ENCODE measurements at regions not wholly inside any gene's neighbourhood (a gene's known extent, or its start where the extent isn't known, plus 50 kb on each side); places are given as distances from the start of the nearest gene placed in this dataset.
"Not testable (repeated sequence)": the region's sequence is repeated elsewhere in the genome, so short reads cannot be mapped to it uniquely, and the experiment has no call there.

- no peak for DNase-seq (ENCODE audit: extremely low spot score)
- ChIA-PET POLR2A (no interaction called here), CTCF (no interaction called here)
- TF ChIP-seq NFRKB (IDR thresholded peaks at IDR 0.05) (no peak), TARDBP (IDR thresholded peaks at IDR 0.05) (no peak), FOXA1 (IDR thresholded peaks at IDR 0.05) (no peak), FOXK2 (IDR thresholded peaks at IDR 0.05) (no peak), ARNT (IDR thresholded peaks at IDR 0.05) (no peak), HDGF (IDR thresholded peaks at IDR 0.05; ENCODE audit: borderline replicate concordance) (no peak), L3MBTL2 (conservative IDR thresholded peaks at IDR 0.05) (no peak), BHLHE40 (IDR thresholded peaks at IDR 0.05; ENCODE audit: borderline replicate concordance) (no peak), ELF4 (IDR thresholded peaks at IDR 0.05) (no peak), FOXM1 (IDR thresholded peaks at IDR 0.05; ENCODE audit: borderline replicate concordance) (no peak), CTBP1 (IDR thresholded peaks at IDR 0.05; ENCODE audit: borderline replicate concordance) (no peak), SP1 (IDR thresholded peaks at IDR 0.05) (no peak), PKNOX1 (IDR thresholded peaks at IDR 0.05) (no peak), LEF1 (IDR thresholded peaks at IDR 0.05; ENCODE audit: borderline replicate concordance) (no peak), ZNF384 (IDR thresholded peaks at IDR 0.05) (no peak), SUZ12 (IDR thresholded peaks at IDR 0.05) (no peak)
Measured at GRCh38 chr2:240240017-240240734, 99.7 kb upstream of the OTOS start.

- ChIA-PET CTCF (no interaction called here), POLR2A (no interaction called here)
- no peak for DNase-seq (ENCODE audit: extremely low spot score)
- TF ChIP-seq HDGF (IDR thresholded peaks at IDR 0.05; ENCODE audit: borderline replicate concordance) (no peak), FOXA1 (IDR thresholded peaks at IDR 0.05) (no peak), PKNOX1 (IDR thresholded peaks at IDR 0.05) (no peak), ELF4 (IDR thresholded peaks at IDR 0.05) (no peak), FOXM1 (IDR thresholded peaks at IDR 0.05; ENCODE audit: borderline replicate concordance) (no peak), ARNT (IDR thresholded peaks at IDR 0.05) (no peak), LEF1 (IDR thresholded peaks at IDR 0.05; ENCODE audit: borderline replicate concordance) (no peak), TARDBP (IDR thresholded peaks at IDR 0.05) (no peak), FOXK2 (IDR thresholded peaks at IDR 0.05) (no peak), SUZ12 (IDR thresholded peaks at IDR 0.05) (no peak), ZNF384 (IDR thresholded peaks at IDR 0.05) (no peak), L3MBTL2 (conservative IDR thresholded peaks at IDR 0.05) (no peak), SP1 (IDR thresholded peaks at IDR 0.05) (no peak), CTBP1 (IDR thresholded peaks at IDR 0.05; ENCODE audit: borderline replicate concordance) (no peak), NFRKB (IDR thresholded peaks at IDR 0.05) (no peak), BHLHE40 (IDR thresholded peaks at IDR 0.05; ENCODE audit: borderline replicate concordance) (no peak)
Measured at GRCh38 chr2:240240781-240241180, 100.3 kb upstream of the OTOS start.

GRCh38 chr2:240241572-240241971 is 101.1 kb upstream of the OTOS start:
- no peak for TF ChIP-seq LEF1 (IDR thresholded peaks at IDR 0.05; ENCODE audit: borderline replicate concordance)
- TF ChIP-seq ZNF384 (IDR thresholded peaks at IDR 0.05), result no peak
- no peak for TF ChIP-seq FOXM1 (IDR thresholded peaks at IDR 0.05; ENCODE audit: borderline replicate concordance)
- no peak for TF ChIP-seq HDGF (IDR thresholded peaks at IDR 0.05; ENCODE audit: borderline replicate concordance)
- no peak for TF ChIP-seq SUZ12 (IDR thresholded peaks at IDR 0.05)
- TF ChIP-seq L3MBTL2 (conservative IDR thresholded peaks at IDR 0.05), result no peak
- no peak for TF ChIP-seq SP1 (IDR thresholded peaks at IDR 0.05)
- no peak for TF ChIP-seq FOXK2 (IDR thresholded peaks at IDR 0.05)
- TF ChIP-seq BHLHE40 (IDR thresholded peaks at IDR 0.05; ENCODE audit: borderline replicate concordance), result no peak
- TF ChIP-seq ARNT (IDR thresholded peaks at IDR 0.05), result no peak
- TF ChIP-seq TARDBP (IDR thresholded peaks at IDR 0.05), result no peak
- TF ChIP-seq ELF4 (IDR thresholded peaks at IDR 0.05), result no peak
- no peak for TF ChIP-seq CTBP1 (IDR thresholded peaks at IDR 0.05; ENCODE audit: borderline replicate concordance)
- no peak for TF ChIP-seq FOXA1 (IDR thresholded peaks at IDR 0.05)
- no peak for TF ChIP-seq NFRKB (IDR thresholded peaks at IDR 0.05)
- no peak for DNase-seq (ENCODE audit: extremely low spot score)
- POLR2A ChIA-PET, result no interaction called here
- CTCF ChIA-PET, result interaction anchor here (0.7 kb wide), 1 partner anchor 1723 kb away, joined by 3 read pairs; no protein-coding TSS in a partner anchor

- CTCF ChIA-PET; POLR2A ChIA-PET; DNase-seq (ENCODE audit: extremely low spot score): not testable (repeated sequence)
Measured at GRCh38 chr2:240243049-240243448, 102.6 kb upstream of the OTOS start.

GRCh38 chr2:240244543-240244942 is 104.1 kb upstream of the OTOS start:
- DNase-seq (ENCODE audit: extremely low spot score), result no peak
- ChIA-PET CTCF (no interaction called here), POLR2A (no interaction called here)
- TF ChIP-seq CTBP1 (IDR thresholded peaks at IDR 0.05; ENCODE audit: borderline replicate concordance) (no peak), FOXA1 (IDR thresholded peaks at IDR 0.05) (no peak), ARNT (IDR thresholded peaks at IDR 0.05) (no peak), FOXK2 (IDR thresholded peaks at IDR 0.05) (no peak), BHLHE40 (IDR thresholded peaks at IDR 0.05; ENCODE audit: borderline replicate concordance) (no peak), LEF1 (IDR thresholded peaks at IDR 0.05; ENCODE audit: borderline replicate concordance) (no peak), TARDBP (IDR thresholded peaks at IDR 0.05) (no peak), NFRKB (IDR thresholded peaks at IDR 0.05) (no peak), ZNF384 (IDR thresholded peaks at IDR 0.05) (no peak), L3MBTL2 (conservative IDR thresholded peaks at IDR 0.05) (no peak), SP1 (IDR thresholded peaks at IDR 0.05) (no peak), PKNOX1 (IDR thresholded peaks at IDR 0.05) (no peak), ELF4 (IDR thresholded peaks at IDR 0.05) (no peak), HDGF (IDR thresholded peaks at IDR 0.05; ENCODE audit: borderline replicate concordance) (no peak), SUZ12 (IDR thresholded peaks at IDR 0.05) (no peak), FOXM1 (IDR thresholded peaks at IDR 0.05; ENCODE audit: borderline replicate concordance) (no peak)

- TF ChIP-seq HDGF (IDR thresholded peaks at IDR 0.05; ENCODE audit: borderline replicate concordance) (no peak), FOXM1 (IDR thresholded peaks at IDR 0.05; ENCODE audit: borderline replicate concordance) (no peak), LEF1 (IDR thresholded peaks at IDR 0.05; ENCODE audit: borderline replicate concordance) (no peak), PKNOX1 (IDR thresholded peaks at IDR 0.05) (no peak), L3MBTL2 (conservative IDR thresholded peaks at IDR 0.05) (no peak), SUZ12 (IDR thresholded peaks at IDR 0.05) (no peak), ARNT (IDR thresholded peaks at IDR 0.05) (no peak), TARDBP (IDR thresholded peaks at IDR 0.05) (no peak), FOXK2 (IDR thresholded peaks at IDR 0.05) (no peak), FOXA1 (IDR thresholded peaks at IDR 0.05) (no peak), BHLHE40 (IDR thresholded peaks at IDR 0.05; ENCODE audit: borderline replicate concordance) (no peak)
- no peak for DNase-seq (ENCODE audit: extremely low spot score)
- ChIA-PET POLR2A (no interaction called here), CTCF (no interaction called here)
Measured at GRCh38 chr2:240245184-240245583, 104.7 kb upstream of the OTOS start.
